HUDEP-2 (cell line): ENCODE measurements at regions not wholly inside any gene's neighbourhood (a gene's known extent, or its start where the extent isn't known, plus 50 kb on each side); places are given as distances from the start of the nearest gene placed in this dataset.

Source experiments
- DNase-seq, 76 experiments: peaks; one replicate each; lab custom pipeline; 2025; ENCODE audit not compliant: unreplicated experiment in 76 of 76; lab: John Stamatoyannopoulos, UW

- peak in 30 of 76 experiments; percentile 2 to 58 (median 20) for DNase-seq
Measured at GRCh38 chr6:8219352-8219943, 117.1 kb upstream of the EEF1E1 start.

DNA sequence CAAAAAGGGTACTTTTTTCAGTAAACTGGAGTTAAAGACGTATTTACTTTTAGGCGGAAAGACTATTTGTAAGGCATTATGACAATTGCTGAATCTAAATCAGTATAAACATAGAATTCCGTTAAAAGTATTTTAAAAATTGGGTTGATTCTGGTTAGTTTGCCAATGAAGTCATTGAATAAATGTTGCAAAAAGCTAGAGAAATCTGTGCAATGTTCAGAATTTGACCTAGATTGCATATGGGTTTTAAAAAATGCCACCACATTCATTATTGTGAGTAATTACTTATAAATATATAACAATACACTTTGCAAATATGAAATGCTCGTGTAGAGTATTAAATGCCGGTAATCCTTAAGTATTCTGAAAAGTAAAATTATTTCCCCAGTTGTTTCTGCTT, 116.5 kb upstream of the EEF1E1 start:
- no peak for DNase-seq

GRCh38 chr6:8215631-8216030, 113.3 kb upstream of the EEF1E1 start:
- DNase-seq: no peak

DNA sequence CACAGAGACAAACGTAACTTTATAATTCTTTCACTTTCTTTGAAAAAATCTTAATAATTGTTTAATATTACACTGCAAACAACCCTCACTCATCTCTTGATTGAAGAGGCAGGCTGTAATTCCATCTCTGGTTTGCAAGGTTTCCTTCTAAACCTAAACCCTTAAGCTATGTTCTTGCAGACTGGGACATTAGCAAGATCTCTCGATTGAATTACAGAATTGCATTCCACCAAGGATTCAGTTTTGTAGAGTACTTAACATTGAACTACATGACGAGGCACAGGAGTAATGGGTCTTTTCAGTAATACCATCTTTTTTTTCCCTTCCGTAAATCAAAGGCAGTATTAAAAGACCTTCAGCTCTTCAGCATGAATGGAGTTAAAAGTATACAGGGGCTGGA, 111.6 kb upstream of the EEF1E1 start:
- no peak for DNase-seq

GRCh38 chr6:8212720-8213434, 110.5 kb upstream of the EEF1E1 start:
- DNase-seq: no peak

DNA sequence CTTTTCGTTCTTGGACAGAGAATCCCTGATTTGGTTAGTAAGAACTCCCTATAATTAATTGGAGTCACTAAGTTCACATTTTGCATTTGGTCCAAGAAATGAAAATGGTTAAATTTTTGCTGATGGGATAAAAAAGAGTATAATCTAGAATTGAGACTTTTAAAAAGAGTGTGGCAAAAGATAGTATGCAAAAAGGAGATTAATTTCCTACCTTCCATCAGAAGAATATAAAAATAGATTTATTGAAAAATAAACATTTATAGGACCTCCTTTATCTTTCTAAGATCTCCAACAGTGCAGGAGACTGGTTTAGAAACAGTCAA, 105.5 kb upstream of the EEF1E1 start:
- no peak for DNase-seq

DNA sequence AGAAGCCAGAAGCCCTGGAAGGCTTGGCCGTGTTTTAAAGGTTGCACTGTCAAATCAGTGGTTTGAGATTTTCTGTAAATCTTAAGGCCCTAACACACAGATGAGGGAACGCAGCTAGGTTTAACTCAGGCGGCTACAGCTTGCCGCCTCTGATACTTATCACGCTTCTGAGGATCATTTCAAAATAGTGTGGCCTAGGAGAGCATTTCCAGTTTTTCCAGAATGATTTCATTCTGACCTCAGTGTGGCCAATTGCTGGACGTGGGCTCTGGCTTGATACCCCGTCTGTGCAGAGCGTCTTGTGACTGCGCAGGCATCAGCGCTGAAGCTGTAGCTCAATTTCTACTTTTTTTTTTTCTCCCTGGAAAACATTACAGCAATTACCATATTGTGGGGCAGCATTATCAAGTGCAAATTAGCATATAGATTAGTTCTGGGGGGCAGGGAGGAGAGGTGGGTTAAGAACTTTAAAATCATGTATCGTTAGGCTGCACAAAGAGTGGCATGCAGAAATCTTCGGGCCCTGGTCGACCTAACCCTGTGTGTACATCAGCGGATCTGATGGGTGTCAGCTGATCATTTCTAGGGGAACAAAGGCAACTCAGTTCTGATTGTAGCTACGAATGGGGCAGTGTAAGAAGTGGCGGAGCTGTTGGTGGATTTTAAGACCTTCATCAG, 105.0 kb upstream of the EEF1E1 start:
- DNase-seq: no peak

DNA sequence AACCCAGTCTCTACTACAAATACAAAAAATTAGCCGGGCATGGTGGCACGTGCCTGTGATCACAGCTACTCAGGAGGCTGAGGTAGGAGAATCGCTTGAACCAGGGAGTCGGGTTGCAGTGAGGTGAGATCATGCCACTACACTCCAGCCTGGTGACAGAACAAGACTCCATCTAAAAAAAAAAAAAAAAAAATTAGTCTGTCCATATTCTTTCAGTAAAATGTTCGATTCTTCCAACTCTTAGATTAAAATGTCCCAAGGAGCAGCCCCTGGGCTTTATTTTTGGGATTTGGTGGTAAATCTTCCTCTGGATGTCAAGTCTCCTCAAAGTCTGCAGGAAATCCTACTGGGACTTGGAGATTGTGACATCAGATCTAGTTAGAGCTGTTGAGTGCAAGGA, 101.0 kb upstream of the EEF1E1 start:
- DNase-seq: no peak

- DNase-seq: no peak
Measured at GRCh38 chr6:8201679-8202078, 99.3 kb upstream of the EEF1E1 start.

- no peak for DNase-seq
Measured at GRCh38 chr6:8200255-8200654, 97.9 kb upstream of the EEF1E1 start.

DNA sequence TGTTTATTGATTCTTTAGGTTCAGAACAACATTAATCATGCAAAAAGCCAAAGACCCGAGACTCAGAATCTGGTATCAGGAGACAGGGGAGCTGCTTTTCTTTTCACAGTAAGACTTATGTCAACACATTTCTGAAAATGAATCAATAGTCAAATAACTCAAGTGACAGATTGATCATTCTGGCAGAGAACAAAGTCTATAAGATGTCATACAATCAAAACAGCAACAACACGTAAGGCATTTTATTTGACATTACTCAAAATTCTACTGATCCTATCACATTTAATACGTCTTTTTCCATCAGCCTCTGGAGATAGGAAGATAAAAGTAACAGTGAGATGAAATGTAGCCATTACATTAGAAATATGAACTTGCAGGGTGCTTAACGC, 93.4 kb upstream of the EEF1E1 start:
- DNase-seq: no peak

DNA sequence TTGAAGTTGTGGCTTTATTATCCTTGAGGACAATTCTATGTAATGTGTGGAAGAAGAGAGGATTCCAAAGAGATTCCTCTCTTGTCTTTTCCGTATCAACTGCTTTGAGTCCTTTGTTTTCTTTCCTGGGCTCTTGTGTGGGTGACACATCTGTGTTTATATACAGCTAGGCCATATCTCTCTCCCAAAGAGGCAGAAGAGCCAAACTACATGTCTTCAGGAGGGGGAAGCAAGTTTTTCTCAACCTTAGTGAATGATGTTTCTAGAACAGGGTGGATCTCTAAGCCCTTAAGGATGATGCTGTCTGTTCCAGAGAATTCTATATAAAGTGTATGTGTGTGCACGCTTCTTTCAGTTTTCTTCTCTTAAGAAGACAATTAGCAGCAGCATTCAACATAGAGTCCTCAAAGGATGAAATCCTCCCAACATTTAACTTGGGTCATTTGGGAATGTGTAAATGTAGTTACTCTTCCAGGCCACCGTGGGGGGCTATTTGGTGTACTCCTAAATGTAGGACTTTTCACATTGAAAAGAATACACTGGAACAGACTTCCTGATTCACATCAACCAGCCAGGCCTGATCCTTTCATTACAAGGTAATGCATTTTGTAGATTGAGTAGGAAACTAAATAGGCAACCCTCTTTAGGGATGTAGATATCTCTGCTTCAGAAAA, 92.8 kb upstream of the EEF1E1 start:
- DNase-seq: peak in 1 of 76 experiments; percentile 2

GRCh38 chr6:8194490-8194889, 92.1 kb upstream of the EEF1E1 start:
- DNase-seq: no peak

GRCh38 chr6:8193541-8193940, 91.2 kb upstream of the EEF1E1 start:
- DNase-seq: no peak

GRCh38 chr6:8192597-8192996, 90.2 kb upstream of the EEF1E1 start:
- no peak for DNase-seq

DNA sequence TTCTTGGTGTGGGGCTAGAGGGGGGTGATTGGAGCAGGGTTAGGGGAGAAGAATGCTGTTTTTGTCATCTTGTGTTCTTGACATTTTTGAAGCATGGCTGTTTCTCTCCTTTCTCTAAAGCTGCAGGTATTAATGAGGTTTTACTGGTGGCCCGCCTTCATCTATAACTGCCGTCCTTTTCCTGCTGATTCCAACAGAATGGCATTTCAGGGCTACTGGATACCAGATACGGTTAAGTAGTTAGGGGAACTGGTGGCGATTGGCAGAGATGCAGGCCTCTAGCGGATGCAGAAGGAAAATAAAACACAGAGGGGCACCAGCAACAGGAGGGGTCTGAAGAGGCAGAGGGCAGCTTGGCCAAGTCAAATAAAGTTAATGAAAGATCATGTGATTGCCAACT, 89.7 kb upstream of the EEF1E1 start:
- no peak for DNase-seq

DNA sequence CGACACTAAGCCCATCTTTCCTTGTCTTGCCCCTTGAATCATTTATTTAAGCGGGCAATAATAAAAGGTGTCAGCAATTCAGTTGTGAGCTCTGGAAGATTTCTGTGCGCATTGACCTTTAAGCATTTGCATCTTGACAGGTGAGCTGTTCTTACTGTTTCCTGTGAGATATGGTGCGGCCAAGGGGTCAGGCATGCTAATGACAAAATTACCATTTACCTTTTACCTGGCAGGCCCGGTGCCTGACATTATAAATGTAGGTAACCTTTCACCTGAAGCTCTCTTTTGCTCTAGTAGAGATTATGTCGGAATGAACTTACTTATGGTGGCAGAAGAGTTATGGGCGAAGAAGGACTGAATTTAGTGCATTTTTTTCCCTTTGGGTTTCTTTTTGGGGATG, 89.3 kb upstream of the EEF1E1 start:
- DNase-seq: no peak

GRCh38 chr6:8187209-8187608, 84.9 kb upstream of the EEF1E1 start:
- DNase-seq: no peak

DNA sequence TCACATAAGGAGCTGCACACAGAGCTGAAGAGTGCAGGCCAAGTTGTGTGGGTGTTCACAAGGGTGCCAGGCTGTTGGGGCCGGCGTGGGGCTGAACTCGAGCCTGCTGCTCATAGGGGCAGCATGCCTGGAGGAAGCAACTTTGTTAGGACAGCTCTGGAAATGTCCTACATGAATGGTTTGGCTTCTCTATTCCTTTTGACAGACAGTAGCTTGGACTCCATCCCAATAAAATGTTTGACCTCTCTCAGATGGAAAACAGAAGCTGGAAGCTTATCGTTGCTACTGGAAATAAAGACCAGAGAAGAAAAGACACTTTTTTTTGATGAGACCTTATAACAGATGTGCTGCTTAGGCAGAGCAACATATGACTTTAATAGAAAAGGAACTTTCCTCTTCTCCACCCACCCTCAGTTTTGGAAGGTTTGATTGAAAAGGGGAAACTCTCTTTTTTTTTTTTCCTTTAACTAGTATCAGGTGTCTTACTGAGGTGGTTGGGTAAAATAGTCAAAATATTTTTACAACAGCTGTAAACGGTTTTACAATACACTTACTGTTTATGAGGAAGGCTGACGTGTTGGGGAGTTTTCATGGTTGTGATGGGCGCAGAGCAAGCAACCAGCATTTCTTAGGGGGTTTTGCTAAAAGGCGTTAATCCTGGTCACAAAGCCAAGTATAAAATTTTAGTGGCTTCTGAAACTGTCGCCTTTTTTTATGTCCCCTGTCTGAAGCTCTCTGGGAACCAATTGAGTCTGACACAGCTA, 80.7 kb upstream of the EEF1E1 start:
- no peak for DNase-seq

DNA sequence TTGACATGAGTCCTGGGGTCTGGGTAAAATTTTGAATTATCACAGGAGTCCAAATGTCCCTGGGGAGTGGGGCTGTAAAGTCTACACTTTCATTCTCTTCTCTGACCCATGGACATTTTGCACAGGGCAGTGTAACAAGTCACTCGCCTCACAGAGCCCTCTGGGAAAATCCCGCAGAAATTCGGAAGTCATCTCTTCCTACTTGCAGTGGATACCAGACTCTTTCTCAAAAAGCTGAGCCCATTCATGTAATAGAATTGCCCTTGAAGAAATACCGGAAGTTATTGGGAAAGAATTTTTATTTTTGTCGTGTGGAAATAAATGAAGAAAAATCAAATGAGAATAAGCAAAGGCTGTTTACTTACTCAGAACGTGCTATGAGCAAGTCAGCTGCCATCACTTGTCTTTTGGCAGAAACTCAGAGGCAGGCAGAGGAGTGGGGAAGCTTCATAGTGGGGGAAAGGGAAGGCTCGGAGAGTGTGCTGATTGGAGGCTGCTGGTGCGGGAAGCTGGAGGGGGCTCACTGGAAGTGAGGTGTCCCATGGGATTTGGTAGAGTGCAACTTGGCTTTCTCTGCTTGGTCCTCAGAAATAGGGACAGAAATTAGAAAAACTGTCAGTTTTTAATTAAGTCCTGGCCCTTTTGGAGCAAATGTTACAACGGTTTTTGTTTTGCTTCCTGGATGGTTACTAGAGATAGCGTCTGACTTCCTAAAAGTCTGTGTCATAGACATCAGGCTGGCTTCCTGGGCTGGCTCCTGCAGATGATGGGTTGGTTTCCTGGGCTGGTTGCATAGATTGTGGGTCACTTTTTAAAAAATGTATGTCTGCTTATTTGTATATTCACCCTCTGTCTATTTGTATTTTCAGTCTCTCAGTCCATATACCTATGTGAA, 79.8 kb upstream of the EEF1E1 start:
- DNase-seq: no peak
